ENCODE measurements at regions not wholly inside any gene's neighbourhood (a gene's known extent, or its start where the extent isn't known, plus 50 kb on each side); places are given as distances from the start of the nearest gene placed in this dataset.

- TF ChIP-seq POLR2A (IDR thresholded peaks at IDR 0.05; ENCODE audit: low read length), result no peak
- no peak for TF ChIP-seq GATA1 (IDR thresholded peaks at IDR 0.05; ENCODE audit: low read depth, low read length)
These were observed 133.5 kb downstream of the GLI2 start for GRCh38 chr2:120869036-120869729.

Measured in erythroblast (primary cell).